HL-60 (cell line): ENCODE measurements at regions not wholly inside any gene's neighbourhood (a gene's known extent, or its start where the extent isn't known, plus 50 kb on each side); places are given as distances from the start of the nearest gene placed in this dataset.

Experiments
- DNase-seq, 2 experiments: peaks; one replicate each; pipeline ENCODE4 v3.0.0-alpha.2; 2010 to 2020; ENCODE audit warnings: low read depth in 1 of 2, low spot score in 1 of 2
- H3K27ac ChIP-seq: fragments of 250-450 bp; sonication (Bioruptor Pico); replicated peaks from 2 replicates; pipeline ENCODE4 v1.5.1; 2020; ENCODE audit warnings: mild to moderate bottlenecking, moderate library complexity
- H3K27me3 ChIP-seq: fragments of 250-450 bp; sonication (Bioruptor Pico); 2 replicates; pipeline ENCODE4 v1.5.1; 2021; ENCODE audit warnings: mild to moderate bottlenecking, moderate library complexity; ENCODE audit not compliant: insufficient read depth, poor library complexity, severe bottlenecking
- H3K4me3 ChIP-seq: replicated peaks from 2 replicates; pipeline ENCODE4 v1.5.1; 2011; ENCODE audit warnings: mild to moderate bottlenecking, control low read depth, low read length; ENCODE audit not compliant: insufficient read depth
- CTCF ChIP-seq: IDR thresholded peaks from one replicate; pipeline ENCODE4 v1.5.1; 2011; ENCODE audit warnings: low read length, control low read depth, inconsistent platforms; ENCODE audit not compliant: insufficient read depth
- GABPA ChIP-seq: IDR thresholded peaks from 2 replicates; pipeline ENCODE4 v1.6.1; 2012; ENCODE audit warnings: low read depth
- POLR2AphosphoS5 ChIP-seq: IDR thresholded peaks from 2 replicates; pipeline ENCODE4 v1.6.1; 2012; ENCODE audit warnings: low read depth
- REST ChIP-seq: IDR thresholded peaks from 2 replicates; pipeline ENCODE4 v1.6.1; 2012; ENCODE audit warnings: low read depth; ENCODE audit not compliant: insufficient replicate concordance
- SPI1 ChIP-seq: IDR thresholded peaks from 2 replicates; pipeline ENCODE4 v1.6.1; 2012; ENCODE audit warnings: low read depth, mild to moderate bottlenecking, borderline replicate concordance

DNA sequence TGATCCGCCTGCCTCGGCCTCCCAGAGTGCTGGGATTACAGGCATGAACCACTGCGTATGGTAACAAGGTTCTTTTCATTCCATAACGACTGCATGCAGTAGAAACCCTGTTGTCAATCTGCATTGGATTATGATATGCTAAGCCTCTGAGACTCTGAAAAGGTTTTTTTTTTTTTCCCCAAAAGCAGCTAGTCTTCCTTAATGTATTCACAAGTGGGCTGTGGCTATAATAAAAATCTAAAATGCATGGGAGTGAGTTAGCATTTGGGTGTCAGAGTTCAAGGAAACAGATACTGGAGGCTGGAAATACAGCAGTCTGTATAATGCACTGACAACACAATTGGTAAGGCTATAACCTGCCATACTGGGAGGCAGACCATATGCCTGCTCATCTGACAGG, 218.1 kb downstream of the NSUN3 start:
- TF ChIP-seq REST (no peak), CTCF (no peak), GABPA (no peak), POLR2AphosphoS5 (no peak), SPI1 (no peak)
- no peaks in the 10 kb centered on the region for H3K27me3 ChIP-seq
- no peak overlapping the region for H3K27ac ChIP-seq
- no peak for DNase-seq
- H3K4me3 ChIP-seq, result no peak overlapping the region

DNA sequence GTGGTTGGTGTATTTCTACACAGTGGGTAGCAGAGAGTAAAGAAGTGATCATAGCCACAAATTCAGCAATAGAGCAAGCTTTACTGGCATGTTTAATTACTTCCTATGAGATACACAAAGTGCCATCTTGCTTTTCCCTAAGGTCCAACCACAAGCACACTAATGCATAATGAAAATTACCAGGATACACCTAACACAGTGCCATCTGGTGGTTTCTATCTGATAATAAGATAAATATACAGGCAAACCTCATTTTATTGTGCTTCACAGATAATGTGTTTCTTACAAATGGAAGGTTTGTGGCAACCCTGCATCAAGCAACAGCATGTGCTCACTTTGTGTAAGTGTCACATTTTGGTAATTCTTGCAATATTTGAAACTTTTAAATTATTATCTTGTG, 223.0 kb downstream of the NSUN3 start:
- no peak for DNase-seq
- Histone ChIP-seq H3K27ac (no peak overlapping the region), H3K4me3 (no peak overlapping the region), H3K27me3 (no peaks in the 10 kb centered on the region)
- TF ChIP-seq SPI1 (no peak), CTCF (no peak), REST (no peak), POLR2AphosphoS5 (no peak), GABPA (no peak)

DNA sequence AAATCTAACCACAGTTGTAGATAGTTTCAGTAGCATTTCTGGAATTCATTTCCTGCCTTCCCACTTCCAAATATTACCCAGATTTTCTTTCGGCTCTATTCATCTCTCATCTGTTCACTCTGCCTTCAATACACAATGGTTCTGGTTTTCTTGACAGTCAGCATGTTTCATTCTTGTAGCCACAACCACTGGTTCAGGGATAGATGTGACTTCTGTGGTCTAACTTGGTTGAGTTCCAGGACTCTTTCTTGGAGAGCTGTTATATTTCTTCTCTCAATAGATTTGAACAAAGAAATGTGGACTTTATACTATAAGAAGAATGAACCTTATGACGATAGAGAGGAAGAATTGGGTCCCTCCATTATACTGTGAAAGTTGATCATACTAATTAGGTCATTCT, 228.8 kb downstream of the NSUN3 start:
- Histone ChIP-seq H3K27ac (no peak overlapping the region), H3K4me3 (no peak overlapping the region), H3K27me3 (no peaks in the 10 kb centered on the region)
- no peak for DNase-seq
- TF ChIP-seq REST, result no peak

DNA sequence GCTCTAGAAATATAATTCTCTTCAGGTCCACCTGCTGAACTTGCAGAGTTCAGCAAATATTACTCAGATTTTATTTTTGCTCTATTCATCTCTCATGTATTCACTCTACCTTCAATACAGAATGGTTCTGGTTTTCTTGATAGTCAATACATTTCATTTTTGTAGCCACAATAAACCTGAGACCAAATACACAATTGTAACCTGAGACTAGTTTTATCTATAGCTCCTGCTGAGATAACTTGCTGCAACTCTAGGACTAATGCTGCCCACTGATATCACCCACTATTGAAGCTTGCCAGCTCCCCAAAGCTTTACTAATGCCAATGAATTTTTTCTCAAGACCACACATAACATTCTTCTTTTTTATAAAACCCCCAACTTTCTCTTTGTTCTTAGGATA, 229.3 kb downstream of the NSUN3 start:
- TF ChIP-seq POLR2AphosphoS5 (no peak), GABPA (no peak), CTCF (no peak), REST (no peak), SPI1 (no peak)
- no peak for DNase-seq
- H3K27ac ChIP-seq, result no peak overlapping the region
- no peak overlapping the region for H3K4me3 ChIP-seq
- H3K27me3 ChIP-seq, result no peaks in the 10 kb centered on the region
